Smooth muscle cell (in vitro differentiated cells): ENCODE measurements at regions not wholly inside any gene's neighbourhood (a gene's known extent, or its start where the extent isn't known, plus 50 kb on each side); places are given as distances from the start of the nearest gene placed in this dataset.

Experiments
- DNase-seq: peaks from one replicate; lab custom pipeline; 2025; ENCODE audit not compliant: unreplicated experiment; lab: John Stamatoyannopoulos, UW
- H2AFZ ChIP-seq: fragments of 200-600 bp; sonication (generic); 2 replicates; pipeline ENCODE4 v1.6.0; 2016; ENCODE audit warnings: antibody characterized with exemption, low read depth, mild to moderate bottlenecking
- H3F3A ChIP-seq: fragments of 200-600 bp; sonication (generic); 2 replicates; pipeline ENCODE4 v1.6.0; 2017; ENCODE audit warnings: antibody characterized with exemption, low read depth
- H3K27ac ChIP-seq: fragments of 200-600 bp; sonication (generic); 2 replicates; pipeline ENCODE4 v1.5.1; 2016; ENCODE audit warnings: low read depth, mild to moderate bottlenecking
- H3K27me3 ChIP-seq: fragments of 200-600 bp; sonication (generic); 2 replicates; pipeline ENCODE4 v1.6.1; 2016; ENCODE audit warnings: low read depth, mild to moderate bottlenecking
- H3K36me3 ChIP-seq: fragments of 200-600 bp; sonication (generic); 2 replicates; pipeline ENCODE4 v1.5.1; 2016; ENCODE audit warnings: low read depth
- H3K4me1 ChIP-seq: fragments of 200-600 bp; sonication (generic); 2 replicates; pipeline ENCODE4 v1.5.1; 2016; ENCODE audit warnings: low read depth
- H3K4me2 ChIP-seq: fragments of 200-600 bp; sonication (generic); 2 replicates; pipeline ENCODE4 v1.6.0; 2016; ENCODE audit warnings: mild to moderate bottlenecking
- H3K4me3 ChIP-seq: fragments of 200-600 bp; sonication (generic); 2 replicates; pipeline ENCODE4 v1.5.1; 2016; ENCODE audit warnings: mild to moderate bottlenecking
- H3K79me2 ChIP-seq: fragments of 200-600 bp; sonication (generic); 2 replicates; pipeline ENCODE4 v1.6.0; 2016; ENCODE audit warnings: low read depth, mild to moderate bottlenecking
- H3K9ac ChIP-seq: fragments of 200-600 bp; sonication (generic); 2 replicates; pipeline ENCODE4 v1.6.0; 2016; ENCODE audit warnings: low read depth
- H3K9me3 ChIP-seq: fragments of 200-600 bp; sonication (generic); replicated peaks from 2 replicates; pipeline ENCODE4 v1.5.1; 2016; ENCODE audit warnings: low read depth
- H4K20me1 ChIP-seq: fragments of 200-600 bp; sonication (generic); 2 replicates; pipeline ENCODE4 v1.6.0; 2016; ENCODE audit warnings: low read depth
- CTCF ChIP-seq: fragments of 200-600 bp; sonication (generic); IDR thresholded peaks from 2 replicates; pipeline ENCODE4 v1.5.1; 2017; ENCODE audit warnings: borderline replicate concordance, mild to moderate bottlenecking, antibody characterized with exemption; ENCODE audit not compliant: insufficient read depth, poor library complexity, severe bottlenecking
- WGBS: methylation state at CpG from one replicate; pipeline ENCODE4 v1.1.7; 2016; ENCODE audit warnings: low lambda C conversion rate; 5-methylcytosine and 5-hydroxymethylcytosine counted together

DNA sequence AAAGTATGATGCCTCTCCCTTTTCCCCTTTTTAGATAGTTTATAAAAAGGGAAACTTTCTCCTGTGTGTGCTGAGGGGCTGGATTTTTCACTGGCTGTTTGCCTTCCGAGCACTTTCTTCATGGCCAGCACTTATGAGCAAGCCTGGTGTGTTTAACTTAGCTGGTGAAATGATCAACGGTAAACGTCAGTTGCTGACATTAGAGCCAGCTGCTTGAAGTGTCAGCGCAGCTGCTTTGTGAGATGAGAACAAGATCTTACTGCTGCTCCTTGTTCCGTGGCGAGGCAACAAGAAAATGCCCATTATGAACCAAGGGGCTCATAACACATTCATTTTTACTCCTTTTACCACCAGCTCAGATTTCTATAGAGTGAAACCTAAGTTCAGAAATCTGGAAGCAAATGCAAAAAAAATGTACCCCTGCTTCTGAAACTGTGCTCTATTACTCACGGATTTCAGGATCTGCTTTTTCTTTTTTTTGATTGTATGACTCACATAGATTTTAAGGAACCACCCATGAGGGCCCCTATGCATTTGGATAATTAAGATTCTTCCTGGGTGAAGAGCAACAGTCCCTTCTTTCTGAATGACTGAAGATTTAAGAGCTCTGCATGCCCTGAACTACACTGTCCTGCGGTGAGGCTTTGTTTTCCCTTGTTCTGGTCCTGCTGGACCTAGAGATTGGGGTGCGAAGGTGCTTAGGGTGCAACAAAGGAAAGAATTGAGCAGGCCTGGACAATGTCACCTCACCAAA, 74.3 kb upstream of the CPM start:
- Histone ChIP-seq H3K4me2 (peak overlapping the region; percentile 82), H2AFZ (peak overlapping the region; percentile 68)

GRCh38 chr12:69007855-69008351, 74.9 kb upstream of the CPM start:
- WGBS = 61% methylated on average over 5 of the region's 5 CpGs
- peaks cover 21% of the 10 kb centered on the region for H3K4me1 ChIP-seq
- H3K79me2 ChIP-seq = no peaks in the 10 kb centered on the region
- peak overlapping the region; percentile 82 for H3K4me2 ChIP-seq
- no peaks in the 10 kb centered on the region for H3K9me3 ChIP-seq
- H2AFZ ChIP-seq = no peak overlapping the region
- peaks cover 9% of the 10 kb centered on the region for H3F3A ChIP-seq
- no peak for DNase-seq
- peak overlapping the region; percentile 3 for H3K9ac ChIP-seq
- H3K27ac ChIP-seq = peak overlapping the region; percentile 49
- H3K27me3 ChIP-seq = no peaks in the 10 kb centered on the region
- TF ChIP-seq CTCF = no peak
- H4K20me1 ChIP-seq = no peaks in the 10 kb centered on the region
- H3K36me3 ChIP-seq = no peaks in the 10 kb centered on the region
- peak overlapping the region; percentile 34 for H3K4me3 ChIP-seq

More for the DNA sequence above, 74.3 kb upstream of the CPM start:
- WGBS = 12% methylated on average over 9 of the region's 9 CpGs
- Histone ChIP-seq H3K4me1 (peaks cover 21% of the 10 kb centered on the region), H3K9ac (peak overlapping the region; percentile 3), H3K27me3 (no peaks in the 10 kb centered on the region), H3K9me3 (no peaks in the 10 kb centered on the region), H3F3A (peaks cover 9% of the 10 kb centered on the region), H3K27ac (peak overlapping the region; percentile 49), H3K4me3 (peak overlapping the region; percentile 34), H3K36me3 (no peaks in the 10 kb centered on the region), H3K79me2 (no peaks in the 10 kb centered on the region), H4K20me1 (no peaks in the 10 kb centered on the region)
- DNase-seq = no peak
- TF ChIP-seq CTCF = no peak

GRCh38 chr12:69008520-69008919, 75.5 kb upstream of the CPM start:
- Histone ChIP-seq H3K9me3 (no peaks in the 10 kb centered on the region), H4K20me1 (no peaks in the 10 kb centered on the region), H3K9ac (no peak overlapping the region), H3K4me3 (no peak overlapping the region), H2AFZ (no peak overlapping the region), H3K27me3 (no peaks in the 10 kb centered on the region), H3K36me3 (no peaks in the 10 kb centered on the region), H3K79me2 (no peaks in the 10 kb centered on the region), H3K4me1 (peaks cover 21% of the 10 kb centered on the region), H3K4me2 (no peak overlapping the region), H3K27ac (peak overlapping the region; percentile 49), H3F3A (peaks cover 9% of the 10 kb centered on the region)
- no peak for DNase-seq
- whole genome bisulfite sequencing = 75% methylated on average over 4 of the region's 4 CpGs
- no peak for TF ChIP-seq CTCF

DNA sequence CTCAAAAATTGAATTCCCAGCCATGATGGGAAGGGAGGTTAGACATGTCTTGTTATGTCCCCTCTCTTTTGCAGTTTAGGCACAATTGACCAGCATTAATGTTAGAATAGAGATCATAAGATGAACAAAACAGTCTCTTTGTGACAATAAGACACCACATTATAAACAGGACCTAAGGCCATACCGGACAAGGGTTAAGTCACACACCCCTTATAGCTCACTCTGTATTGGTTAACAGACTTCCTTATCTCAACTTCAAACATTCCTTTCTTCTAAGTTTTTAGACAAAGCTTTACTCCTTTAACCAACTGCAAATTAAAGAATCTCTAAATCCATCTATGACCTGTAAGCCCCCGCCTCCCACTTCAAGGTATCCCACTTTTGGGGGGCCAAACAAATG, 81.1 kb upstream of the CPM start:
- no peak overlapping the region for H3K9ac ChIP-seq
- no peak for DNase-seq
- H3K36me3 ChIP-seq = no peaks in the 10 kb centered on the region
- no peak overlapping the region for H2AFZ ChIP-seq
- no peaks in the 10 kb centered on the region for H4K20me1 ChIP-seq
- H3K4me2 ChIP-seq = no peak overlapping the region
- no peak for TF ChIP-seq CTCF
- no peaks in the 10 kb centered on the region for H3K4me1 ChIP-seq
- H3K9me3 ChIP-seq = no peaks in the 10 kb centered on the region
- no peaks in the 10 kb centered on the region for H3K27me3 ChIP-seq
- no peaks in the 10 kb centered on the region for H3F3A ChIP-seq
- no peak overlapping the region for H3K4me3 ChIP-seq
- no peaks in the 10 kb centered on the region for H3K79me2 ChIP-seq
- H3K27ac ChIP-seq = no peak overlapping the region
- 85% methylated on average over 2 of the region's 2 CpGs for WGBS
